IMR-90 (cell line): ENCODE measurements at regions not wholly inside any gene's neighbourhood (a gene's known extent, or its start where the extent isn't known, plus 50 kb on each side); places are given as distances from the start of the nearest gene placed in this dataset.

Source experiments
- ATAC-seq: fragments of 200-7000 bp; cut with Tn5 transposase; 2 replicates; pipeline ENCODE4 v1.9.1; 2020; ENCODE audit warnings: low read depth, mild to moderate bottlenecking, moderate library complexity
- BruUV-seq: library from RNA; stranded (reverse); fragments of 400-500 nt; replicated peaks from 2 replicates; lab custom pipeline; 2021; lab: Mats Ljungman, UMichigan
- CTCF ChIA-PET: fragments of 300-600 bp; formaldehyde crosslinking; extraction: SDS; loops from one replicate; lab custom pipeline; 2021; ENCODE audit warnings: antibody characterized with exemption; lab: Yijun Ruan, JAX
- POLR2A ChIA-PET: fragments of 300-600 bp; sonication (Branson Sonifier 250); formaldehyde crosslinking; loops from one replicate; lab custom pipeline; 2022; ENCODE audit warnings: antibody characterized with exemption; ENCODE audit not compliant: unreplicated experiment; lab: Charles Lee
- DNase-seq: peaks from one replicate; pipeline ENCODE4 v3.0.0; 2013
- H2AFZ ChIP-seq: replicated peaks from 2 replicates; pipeline ENCODE3; 2013; ENCODE audit warnings: low read length, mild to moderate bottlenecking; ENCODE audit not compliant: poor library complexity
- H2AK5ac ChIP-seq: 2 replicates; pipeline ENCODE4 v1.6.1; 2013; ENCODE audit warnings: low read depth, low read length, inconsistent platforms
- H2AK9ac ChIP-seq: replicated peaks from 2 replicates; pipeline ENCODE3; 2013; ENCODE audit warnings: mild to moderate bottlenecking, low read depth, low read length, moderate library complexity; ENCODE audit not compliant: poor library complexity
- H2BK120ac ChIP-seq: 2 replicates; pipeline ENCODE4 v1.6.1; 2013; ENCODE audit warnings: low read depth, low read length, inconsistent platforms
- H2BK15ac ChIP-seq: 3 replicates; pipeline ENCODE4 v1.6.1; 2013; ENCODE audit warnings: low read depth, low read length, inconsistent platforms
- H2BK20ac ChIP-seq: 2 replicates; pipeline ENCODE4 v1.6.1; 2013; ENCODE audit warnings: low read depth, mild to moderate bottlenecking, inconsistent platforms, low read length, moderate library complexity
- H2BK5ac ChIP-seq: 2 replicates; pipeline ENCODE4 v1.6.1; 2013; ENCODE audit warnings: mild to moderate bottlenecking, low read depth, low read length, inconsistent platforms; ENCODE audit not compliant: poor library complexity, severe bottlenecking
- H3K14ac ChIP-seq: replicated peaks from 2 replicates; pipeline ENCODE4 v1.6.1; 2013; ENCODE audit warnings: low read depth, low read length, inconsistent platforms
- H3K18ac ChIP-seq: 2 replicates; pipeline ENCODE4 v1.6.1; 2013; ENCODE audit warnings: low read depth, low read length, control low read depth
- H3K23ac ChIP-seq: 2 replicates; pipeline ENCODE4 v1.6.1; 2013; ENCODE audit warnings: low read depth, low read length, inconsistent platforms
- H3K27ac ChIP-seq: 2 replicates; pipeline ENCODE4 v1.5.1; 2013; ENCODE audit warnings: mild to moderate bottlenecking, control low read depth, low read length; ENCODE audit not compliant: insufficient read depth
- H3K27me3 ChIP-seq: 2 replicates; pipeline ENCODE4 v1.6.1; 2013; ENCODE audit warnings: low read length; ENCODE audit not compliant: control insufficient read depth, insufficient read depth
- H3K36me3 ChIP-seq: 2 replicates; pipeline ENCODE4 v1.6.1; 2013; ENCODE audit warnings: low read length, mixed read lengths; ENCODE audit not compliant: control insufficient read depth, insufficient read depth
- H3K4ac ChIP-seq: 2 replicates; pipeline ENCODE4 v1.6.1; 2013; ENCODE audit warnings: low read depth, low read length, inconsistent platforms
- H3K4me1 ChIP-seq: 2 replicates; pipeline ENCODE4 v1.6.1; 2013; ENCODE audit warnings: low read length, mixed read lengths; ENCODE audit not compliant: control insufficient read depth, insufficient read depth
- H3K4me2 ChIP-seq: 2 replicates; pipeline ENCODE4 v1.6.1; 2013; ENCODE audit warnings: low read depth, mild to moderate bottlenecking, control low read depth, low read length, moderate library complexity
- H3K4me3 ChIP-seq: 2 replicates; pipeline ENCODE4 v1.5.1; 2013; ENCODE audit warnings: low read depth, mild to moderate bottlenecking, control low read depth, low read length, moderate library complexity; ENCODE audit not compliant: insufficient read depth
- H3K56ac ChIP-seq: 2 replicates; pipeline ENCODE4 v1.6.1; 2013; ENCODE audit warnings: low read length, inconsistent platforms; ENCODE audit not compliant: insufficient read depth; ENCODE audit errors: extremely low read depth
- H3K79me1 ChIP-seq, 2 experiments: 2 replicates each; pipeline ENCODE4 v1.6.1; 2013; ENCODE audit warnings: low read length in 2 of 2, inconsistent platforms in 1 of 2, low read depth in 1 of 2
- H3K9ac ChIP-seq: 2 replicates; pipeline ENCODE4 v1.6.1; 2013; ENCODE audit warnings: low read depth, low read length, control low read depth
- H3K9me1 ChIP-seq: 2 replicates; pipeline ENCODE4 v1.6.1; 2013; ENCODE audit warnings: low read length, inconsistent platforms; ENCODE audit not compliant: insufficient read depth
- H3K9me3 ChIP-seq: 2 replicates; pipeline ENCODE4 v1.6.1; 2013; ENCODE audit warnings: low read length; ENCODE audit not compliant: control insufficient read depth, insufficient read depth
- H4K20me1 ChIP-seq: 2 replicates; pipeline ENCODE4 v1.6.1; 2013; ENCODE audit warnings: low read length, inconsistent platforms; ENCODE audit not compliant: insufficient read depth
- H4K5ac ChIP-seq: 2 replicates; pipeline ENCODE4 v1.6.1; 2013; ENCODE audit warnings: mild to moderate bottlenecking, low read depth, low read length, control low read depth
- H4K8ac ChIP-seq, 2 experiments: 2 replicates each; pipeline ENCODE4 v1.6.1; 2013; ENCODE audit warnings: low read depth in 2 of 2, low read length in 2 of 2, control low read depth in 1 of 2, inconsistent platforms in 1 of 2
- H4K91ac ChIP-seq: 2 replicates; pipeline ENCODE4 v1.6.1; 2013; ENCODE audit warnings: low read depth, low read length, inconsistent platforms; ENCODE audit not compliant: insufficient read depth
- MAZ ChIP-seq: IDR thresholded peaks from 2 replicates; pipeline ENCODE4 v1.6.1; 2012; ENCODE audit warnings: low read depth, mild to moderate bottlenecking, low read length, improper control_type of control experiment, moderate library complexity, borderline replicate concordance
- POLR2A ChIP-seq: IDR thresholded peaks from 2 replicates; pipeline ENCODE4 v1.6.1; 2012; ENCODE audit warnings: mild to moderate bottlenecking, low read depth, low read length
- RFX5 ChIP-seq: IDR thresholded peaks from 2 replicates; pipeline ENCODE4 v1.8.0; 2012; ENCODE audit warnings: low read depth, mild to moderate bottlenecking, low read length, moderate library complexity
- SMC3 ChIP-seq: fragments of 150-350 bp; IDR thresholded peaks from 2 replicates; pipeline ENCODE4 v1.6.1; 2016; ENCODE audit warnings: low read depth, mild to moderate bottlenecking, antibody characterized with exemption, low read length, moderate library complexity
- WGBS, 2 experiments: methylation state at CpG; one replicate each; pipeline versions ENCODE4 v1.1.5 to v1.1.7; 2013; ENCODE audit warnings: missing lambda C conversion rate in 2 of 2; ENCODE audit not compliant: insufficient read length in 1 of 2; ENCODE audit errors: extremely low coverage in 2 of 2; 5-methylcytosine and 5-hydroxymethylcytosine counted together
- dilution Hi-C: fragments of 300-500 bp; cut with HindIII; formaldehyde crosslinking; loops from one replicate; pipeline ENCODE4 v1.14.3; 2018; ENCODE audit warnings: low sequenced_read_pairs; ENCODE audit not compliant: unreplicated experiment
- in situ Hi-C: fragments of 300-500 bp; cut with MboI; formaldehyde crosslinking; loops from 3 replicates; pipeline ENCODE4 v1.14.3; 2019; ENCODE audit warnings: low sequenced_read_pairs, inconsistent platforms, mixed read lengths
- intact Hi-C: fragments of 100-400 bp; cut with micrococcal nuclease; formaldehyde crosslinking; loops from 2 replicates; pipeline ENCODE4 v1.10.0; 2022

DNA sequence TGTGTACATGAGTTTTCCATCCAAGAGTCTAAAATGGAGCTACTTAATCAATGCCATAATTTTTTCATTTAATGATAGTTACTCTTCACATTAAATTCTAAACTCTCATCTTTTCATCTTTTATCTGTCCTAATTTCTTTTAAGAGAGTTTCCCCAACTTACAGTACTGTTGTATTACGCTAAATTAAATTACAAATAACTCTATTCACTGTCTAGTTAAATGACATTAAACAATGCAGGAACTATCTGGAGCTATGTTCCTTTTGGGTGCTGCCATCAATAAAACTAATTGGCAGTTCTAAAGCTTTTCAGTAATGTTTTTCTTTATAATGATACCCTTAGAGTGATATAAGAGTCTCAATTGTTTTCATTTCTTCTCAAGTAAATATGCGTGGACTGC is 227.6 kb downstream of the ANKRD50 start:
- H3K79me1 ChIP-seq, result no peaks in the 10 kb centered on the region
- H3K18ac ChIP-seq, result no peak overlapping the region
- no peak overlapping the region for H4K5ac ChIP-seq
- no CpG with 5 or more reads among the region's 2 CpGs for WGBS, 2 experiments
- no peak overlapping the region for H3K14ac ChIP-seq
- no peaks in the 10 kb centered on the region for H4K20me1 ChIP-seq
- no peak for TF ChIP-seq SMC3
- no peak for TF ChIP-seq POLR2A
- no peak for TF ChIP-seq MAZ
- TF ChIP-seq RFX5, result no peak
- no peak overlapping the region for H3K56ac ChIP-seq
- no peak for ATAC-seq
- no peak overlapping the region for H2BK20ac ChIP-seq
- H3K4ac ChIP-seq, result no peak overlapping the region
- no peak overlapping the region for H3K4me2 ChIP-seq
- ChIA-PET POLR2A (no interaction called here), CTCF (no interaction called here)
- no peaks in the 10 kb centered on the region for H3K36me3 ChIP-seq
- H3K9ac ChIP-seq, result no peak overlapping the region
- dilution Hi-C loops, result no loop called here
- no TSS peak for BruUV-seq
- no peak overlapping the region for H2AFZ ChIP-seq
- H4K91ac ChIP-seq, result no peak overlapping the region
- H2BK5ac ChIP-seq, result no peak overlapping the region
- no peak overlapping the region for H3K27ac ChIP-seq
- intact Hi-C loops, result no loop called here
- no peak overlapping the region for H2BK120ac ChIP-seq
- no peak overlapping the region for H2AK9ac ChIP-seq
- in situ Hi-C loops, result no loop called here
- H3K23ac ChIP-seq, result no peak overlapping the region
- no peaks in the 10 kb centered on the region for H3K27me3 ChIP-seq
- no peaks in the 10 kb centered on the region for H3K4me1 ChIP-seq
- DNase-seq, result no peak
- no peak overlapping the region for H2BK15ac ChIP-seq
- H2AK5ac ChIP-seq, result no peak overlapping the region
- no peaks in the 10 kb centered on the region for H3K9me1 ChIP-seq
- no peaks in the 10 kb centered on the region for H3K9me3 ChIP-seq
- no peak overlapping the region for H4K8ac ChIP-seq
- H3K4me3 ChIP-seq, result no peak overlapping the region
